ENCODE measurements at regions not wholly inside any gene's neighbourhood (a gene's known extent, or its start where the extent isn't known, plus 50 kb on each side); places are given as distances from the start of the nearest gene placed in this dataset.

- DNase-seq (ENCODE audit: low spot score) = no peak
Observed at GRCh38 chr3:189049458-189050236, 122.1 kb upstream of the TPRG1 start.

GRCh38 chr3:189053322-189053721, 118.4 kb upstream of the TPRG1 start:
- DNase-seq (ENCODE audit: low spot score) = no peak

GRCh38 chr3:189056646-189057335, 115.0 kb upstream of the TPRG1 start:
- no peak for DNase-seq (ENCODE audit: low spot score)

GRCh38 chr3:189057369-189057768, 114.4 kb upstream of the TPRG1 start:
- DNase-seq (ENCODE audit: low spot score) = no peak

GRCh38 chr3:189058071-189058470, 113.7 kb upstream of the TPRG1 start:
- DNase-seq (ENCODE audit: low spot score) = no peak

GRCh38 chr3:189070965-189071364, 100.8 kb upstream of the TPRG1 start:
- no peak for DNase-seq (ENCODE audit: low spot score)

- no peak for DNase-seq (ENCODE audit: low spot score)
Observed at GRCh38 chr3:189071446-189071845, 100.3 kb upstream of the TPRG1 start.

- no peak for DNase-seq (ENCODE audit: low spot score)
Observed at GRCh38 chr3:189076449-189076848, 95.3 kb upstream of the TPRG1 start.

- DNase-seq (ENCODE audit: low spot score) = no peak
Observed at GRCh38 chr3:189080745-189081144, 91.0 kb upstream of the TPRG1 start.

GRCh38 chr3:189082666-189083427, 88.9 kb upstream of the TPRG1 start:
- no peak for DNase-seq (ENCODE audit: low spot score)

GRCh38 chr3:189084620-189085019, 87.2 kb upstream of the TPRG1 start:
- no peak for DNase-seq (ENCODE audit: low spot score)

- DNase-seq (ENCODE audit: low spot score) = no peak
Observed at GRCh38 chr3:189092547-189092946, 79.2 kb upstream of the TPRG1 start.

GRCh38 chr3:189094539-189094938, 77.2 kb upstream of the TPRG1 start:
- no peak for DNase-seq (ENCODE audit: low spot score)

- no peak for DNase-seq (ENCODE audit: low spot score)
Observed at GRCh38 chr3:189096092-189096491, 75.7 kb upstream of the TPRG1 start.

GRCh38 chr3:189099031-189099471, 72.7 kb upstream of the TPRG1 start:
- no peak for DNase-seq (ENCODE audit: low spot score)

GRCh38 chr3:189099505-189100290, 72.1 kb upstream of the TPRG1 start:
- DNase-seq (ENCODE audit: low spot score) = no peak

- no peak for DNase-seq (ENCODE audit: low spot score)
Observed at GRCh38 chr3:189100866-189101265, 70.9 kb upstream of the TPRG1 start.

GRCh38 chr3:189101594-189101993, 70.2 kb upstream of the TPRG1 start:
- DNase-seq (ENCODE audit: low spot score) = no peak

GRCh38 chr3:189103208-189103607, 68.6 kb upstream of the TPRG1 start:
- DNase-seq (ENCODE audit: low spot score) = peak; percentile 34

GRCh38 chr3:189108067-189108466, 63.7 kb upstream of the TPRG1 start:
- peak; percentile 52 for DNase-seq (ENCODE audit: low spot score)

GRCh38 chr3:189108735-189109134, 63.0 kb upstream of the TPRG1 start:
- no peak for DNase-seq (ENCODE audit: low spot score)

GRCh38 chr3:189109145-189109544, 62.6 kb upstream of the TPRG1 start:
- no peak for DNase-seq (ENCODE audit: low spot score)

Measured in SK-N-DZ (cell line).